Stimulated activated CD4-positive, alpha-beta T cell treated with anti-CD3 and anti-CD28 coated beads, Interleukin-4, amount 100 ng/mL, for 48 hours (primary cell): ENCODE measurements at regions not wholly inside any gene's neighbourhood (a gene's known extent, or its start where the extent isn't known, plus 50 kb on each side); places are given as distances from the start of the nearest gene placed in this dataset.
A peak's percentile ranks its signal among the peaks of the same experiment; 100 is the strongest.

Source experiments
- DNase-seq, 2 donors: peaks; one replicate each; pipeline ENCODE4 v3.0.0-alpha.2; 2020; ENCODE audit warnings: low read depth in 2 of 2

DNA sequence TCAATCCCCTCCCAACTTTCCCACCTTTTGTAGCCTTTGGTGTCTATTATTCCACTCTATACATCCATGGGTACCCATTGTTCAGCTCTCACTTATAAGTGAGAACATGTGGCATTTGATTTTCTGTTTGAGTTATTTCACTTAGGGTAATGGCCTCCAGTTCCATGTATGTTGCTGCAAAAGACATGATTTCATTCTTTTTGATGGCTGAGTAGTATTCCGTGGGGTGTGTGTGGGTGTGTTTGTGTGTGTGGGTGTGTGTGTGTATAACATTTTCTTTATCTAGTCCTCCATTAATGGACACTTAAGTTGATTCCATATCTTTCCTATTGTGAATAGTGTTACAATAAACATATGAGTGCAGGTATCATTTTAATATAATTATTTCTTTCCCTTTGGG, 157.5 kb upstream of the FSTL4 start:
- DNase-seq = no peak

DNA sequence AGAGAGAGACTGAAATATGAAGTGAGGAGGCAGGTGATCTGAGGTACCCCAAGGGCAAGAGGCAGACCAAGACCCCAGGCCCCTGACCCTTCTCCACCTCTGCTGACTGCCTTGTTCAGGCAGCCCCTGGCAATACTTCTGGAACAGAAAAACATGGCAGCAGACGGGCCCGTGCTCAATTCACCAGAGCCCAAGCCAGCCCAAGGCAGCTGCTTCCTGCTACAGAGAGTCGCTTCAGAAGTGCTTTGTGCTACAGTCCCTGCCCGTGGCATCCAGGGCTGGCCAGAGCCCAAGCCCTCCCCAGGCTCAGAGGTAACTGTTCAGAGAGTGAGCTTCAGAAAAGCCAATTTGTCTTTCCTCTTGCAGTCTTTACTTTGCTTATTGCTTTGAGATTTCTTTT, 151.4 kb upstream of the FSTL4 start:
- no peak for DNase-seq

DNA sequence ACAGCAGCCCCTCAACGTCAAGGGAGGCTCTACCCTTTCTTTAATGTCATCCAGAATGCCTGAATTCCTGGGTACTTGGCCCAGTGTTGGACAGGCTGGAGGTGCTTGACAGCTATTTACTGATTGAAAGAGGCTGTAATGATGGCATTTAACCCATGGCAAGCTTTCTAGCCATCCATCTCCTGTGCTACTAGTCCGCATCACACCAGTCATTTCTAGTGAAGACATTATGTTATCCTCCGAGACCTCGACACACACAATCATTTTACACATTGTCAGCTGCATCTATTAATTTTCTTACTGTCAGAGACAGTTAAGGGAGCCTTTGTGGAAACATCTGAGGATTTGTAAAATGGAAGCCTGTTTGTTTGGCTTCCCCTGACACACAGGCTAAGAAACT, 149.3 kb upstream of the FSTL4 start:
- no peak for DNase-seq

GRCh38 chr5:133760532-133760931, 148.2 kb upstream of the FSTL4 start:
- no peak for DNase-seq

DNA sequence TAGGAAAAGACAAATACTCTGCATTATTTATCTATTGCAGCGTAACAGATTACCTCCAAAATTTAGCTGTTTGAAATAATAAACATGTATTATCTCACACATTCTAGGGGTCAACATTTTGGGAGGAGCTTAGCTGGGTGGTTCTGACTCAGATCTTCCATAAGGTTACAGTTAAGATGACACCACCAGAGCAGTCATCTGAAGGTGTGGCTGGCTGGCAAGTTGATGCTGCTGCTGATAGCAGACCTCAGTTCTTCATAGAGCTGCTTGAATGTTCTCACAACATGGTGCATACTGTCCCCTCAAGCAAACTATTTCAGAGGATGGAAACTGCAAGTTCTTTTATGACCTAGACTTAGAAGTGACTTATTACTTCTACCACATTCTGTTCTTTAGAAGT, 146.3 kb upstream of the FSTL4 start:
- DNase-seq = no peak

- no peak for DNase-seq
Observed at GRCh38 chr5:133757396-133757945, 145.1 kb upstream of the FSTL4 start.

DNA sequence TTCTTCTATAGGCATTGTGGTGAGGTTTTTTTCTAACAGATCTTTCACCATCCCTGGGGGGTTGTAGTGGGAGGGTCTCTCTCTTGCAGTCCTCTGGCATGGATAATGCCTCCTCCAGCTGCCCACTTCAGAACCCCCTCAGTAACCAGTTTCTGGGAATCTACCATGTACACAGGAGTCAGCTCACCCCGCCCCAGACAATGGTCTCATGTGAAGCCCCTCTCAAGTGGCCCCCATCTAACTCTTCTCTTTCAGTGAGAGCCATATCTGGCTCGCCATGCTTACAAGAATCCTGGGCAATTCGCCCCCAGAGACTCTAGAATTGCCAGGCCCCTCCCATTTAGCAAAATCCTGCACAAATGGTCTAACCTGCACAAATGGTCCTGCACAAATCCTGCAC, 144.4 kb upstream of the FSTL4 start:
- DNase-seq = no peak

GRCh38 chr5:133756036-133756435, 143.7 kb upstream of the FSTL4 start:
- DNase-seq = no peak

GRCh38 chr5:133754575-133755169, 142.3 kb upstream of the FSTL4 start:
- DNase-seq = peak in 1 of 2 donors; percentile 11

DNA sequence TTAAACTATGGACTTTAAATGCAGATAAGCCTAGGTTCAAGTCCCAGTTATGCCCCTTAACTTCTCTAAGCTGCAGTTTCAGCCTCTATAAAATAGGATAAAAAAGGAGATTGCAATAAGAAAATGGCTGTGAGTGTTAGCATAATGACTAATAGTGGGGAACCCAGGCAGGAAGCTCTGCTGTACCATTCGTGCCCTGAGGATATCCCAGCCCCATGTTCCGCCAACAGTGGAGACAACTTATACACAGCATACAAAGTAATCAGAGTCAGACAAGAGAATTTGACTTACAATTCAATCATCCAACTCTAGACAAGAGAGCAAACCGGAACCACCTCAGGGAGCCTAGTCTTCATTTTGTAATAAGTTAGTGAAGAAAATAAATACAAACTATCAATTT, 141.5 kb upstream of the FSTL4 start:
- DNase-seq = no peak

DNA sequence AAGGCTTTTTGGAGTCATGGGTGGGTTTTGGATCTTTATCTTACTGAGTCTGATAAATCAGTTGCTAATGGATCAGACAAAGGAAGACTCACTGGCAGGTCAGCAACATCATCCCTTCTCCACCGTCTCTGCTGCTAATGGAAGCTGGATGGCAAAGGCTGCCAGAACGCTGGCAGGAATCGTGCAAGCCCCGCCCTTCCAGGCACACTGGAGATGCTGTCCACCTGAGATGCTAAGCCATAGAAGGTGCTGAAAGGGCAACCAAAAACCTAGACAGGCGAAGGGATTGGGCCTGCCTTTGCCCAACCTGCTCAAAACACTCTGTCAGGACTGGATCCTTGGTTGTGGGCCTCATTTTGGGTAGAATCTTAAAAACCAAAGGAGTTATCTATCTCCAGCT, 139.5 kb upstream of the FSTL4 start:
- DNase-seq = no peak

DNA sequence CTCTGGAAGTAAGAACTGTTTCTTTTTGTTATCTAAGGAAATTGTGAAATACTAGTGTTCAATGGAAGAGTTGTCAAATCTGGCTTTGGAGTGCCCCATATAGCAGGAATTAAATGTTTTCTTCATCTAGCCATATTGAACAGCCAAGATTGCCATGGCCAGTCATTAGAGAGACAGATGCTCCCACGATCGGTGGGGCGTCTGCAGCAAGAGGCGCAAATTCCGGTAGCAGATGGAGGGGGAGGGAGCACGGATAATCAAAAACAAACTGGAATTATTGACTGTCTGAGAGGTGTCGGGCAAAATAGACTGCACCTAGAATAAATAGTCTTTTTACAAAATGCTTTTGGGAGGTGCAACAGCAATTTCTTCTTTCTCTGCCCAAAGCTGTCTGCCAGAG, 139.1 kb upstream of the FSTL4 start:
- no peak for DNase-seq

GRCh38 chr5:133750856-133751255, 138.5 kb upstream of the FSTL4 start:
- no peak for DNase-seq

DNA sequence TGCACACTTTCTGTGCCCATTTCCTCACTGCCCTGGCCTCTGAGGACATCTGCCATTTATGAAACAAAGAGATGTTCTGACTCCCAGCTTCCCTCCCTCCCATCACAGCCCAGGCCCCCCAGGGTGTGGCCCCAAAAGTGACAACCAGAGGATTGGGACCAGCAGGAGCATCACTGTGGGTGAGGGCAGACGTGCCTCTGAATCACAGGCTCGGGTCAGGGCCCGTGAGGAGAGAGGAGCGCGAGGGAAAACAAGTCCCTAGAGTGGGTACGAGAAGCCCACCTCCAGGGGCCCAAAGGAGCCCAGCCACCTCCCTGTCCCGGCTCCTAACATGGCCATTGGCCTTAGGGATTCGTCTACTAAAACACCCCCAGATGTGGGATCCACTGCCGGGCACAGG, 138.0 kb upstream of the FSTL4 start:
- DNase-seq = no peak

DNA sequence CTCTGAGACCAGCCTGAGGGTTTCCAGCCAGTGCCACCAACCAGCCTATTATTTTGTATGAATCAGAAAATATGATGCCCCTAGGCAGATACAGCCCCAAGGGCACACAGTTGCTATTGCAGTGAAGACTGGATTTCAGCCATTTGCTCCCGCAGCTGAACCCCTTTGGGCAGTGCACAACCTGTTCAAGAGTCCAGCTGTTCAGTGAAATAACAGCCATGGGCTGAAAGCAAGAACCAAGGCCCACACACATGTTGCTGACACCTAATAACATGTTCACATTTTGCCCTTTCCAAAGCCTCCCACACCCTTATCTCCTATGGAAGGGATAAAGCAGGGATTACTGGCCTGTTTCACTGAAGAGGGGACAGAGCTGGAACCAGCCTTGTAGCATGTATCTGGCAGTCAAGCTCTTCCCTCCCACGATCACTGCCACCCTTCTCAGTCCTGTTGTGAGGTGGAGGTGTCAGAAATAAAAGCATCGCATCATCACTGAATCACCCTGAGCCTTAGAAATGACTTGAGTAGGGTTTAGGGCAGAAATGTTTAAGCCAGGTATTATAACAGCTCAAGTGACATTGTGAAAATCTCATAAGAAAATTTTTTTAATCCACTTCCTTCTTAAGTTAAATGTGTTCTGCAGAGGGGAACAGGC, 137.1 kb upstream of the FSTL4 start:
- no peak for DNase-seq

DNA sequence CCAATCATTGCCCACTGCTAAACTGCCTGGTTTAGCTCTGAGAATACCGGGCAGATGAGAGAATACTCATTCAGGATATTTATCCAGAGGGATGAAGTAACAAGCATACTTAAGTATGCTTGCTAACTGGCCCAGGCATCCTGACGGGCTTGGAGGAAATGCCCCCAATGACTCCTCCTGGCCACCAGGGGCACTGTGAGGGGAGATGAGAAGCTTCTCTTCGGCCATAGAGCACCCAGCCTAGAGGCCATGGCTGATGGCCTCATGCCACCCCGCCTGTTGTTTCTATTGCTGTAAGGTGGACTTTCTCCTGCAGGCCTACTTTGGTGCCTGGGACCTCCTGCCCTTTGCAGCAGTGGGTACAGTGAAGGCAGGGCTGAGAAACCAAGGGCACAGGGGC, 134.5 kb upstream of the FSTL4 start:
- DNase-seq = peak; percentile 10 to 39

DNA sequence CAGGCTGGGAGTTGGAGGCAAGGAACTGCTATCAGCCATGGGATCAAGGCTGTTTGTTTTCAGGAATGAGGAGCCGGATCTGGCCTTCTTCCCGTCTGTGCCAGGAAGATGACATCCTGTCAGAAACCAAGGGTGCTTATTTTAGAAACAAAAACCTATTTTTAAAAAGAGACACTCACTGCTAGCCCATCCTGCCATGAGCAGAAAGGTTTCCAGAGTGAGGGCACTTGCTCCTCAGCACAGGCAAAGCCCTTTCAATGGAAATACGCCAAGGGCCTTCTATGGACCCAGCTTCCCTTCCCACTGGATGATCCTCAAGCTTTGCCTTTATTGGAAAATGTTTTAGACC, 132.6 kb upstream of the FSTL4 start:
- no peak for DNase-seq

- no peak for DNase-seq
Observed at GRCh38 chr5:133744051-133744959, 132.0 kb upstream of the FSTL4 start.

- no peak for DNase-seq
Observed at GRCh38 chr5:133742431-133742988, 130.2 kb upstream of the FSTL4 start.

- no peak for DNase-seq
Observed at GRCh38 chr5:133741818-133742355, 129.5 kb upstream of the FSTL4 start.

- no peak for DNase-seq
Observed at GRCh38 chr5:133741396-133741795, 129.1 kb upstream of the FSTL4 start.

DNA sequence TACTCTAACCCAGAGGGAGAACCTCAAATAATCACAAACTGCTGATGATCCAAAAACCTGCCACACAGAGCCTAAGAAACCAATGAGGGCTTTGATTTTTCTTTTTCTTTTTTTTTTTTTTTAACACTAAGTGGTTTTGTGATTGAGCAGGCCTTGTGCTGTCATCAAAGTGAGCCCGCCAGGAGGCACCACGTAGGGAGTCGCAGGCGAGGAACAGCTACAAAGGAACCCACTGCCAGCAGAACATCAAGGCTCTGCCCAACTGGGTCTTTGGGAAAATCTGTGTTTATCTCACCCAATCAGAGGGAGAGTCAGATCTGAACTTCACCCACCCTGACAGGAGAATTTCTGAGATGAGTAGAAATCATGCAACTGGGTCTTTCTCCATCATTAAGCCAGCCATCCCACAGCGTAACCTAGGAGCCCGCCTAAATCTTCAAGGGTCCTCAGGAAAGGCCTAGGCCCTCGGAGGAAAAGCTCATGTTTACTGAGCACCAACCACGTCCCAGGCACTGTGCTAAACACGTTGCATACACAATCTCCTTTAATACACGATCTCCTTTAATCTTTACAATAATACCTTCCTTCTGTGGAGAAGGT, 126.9 kb upstream of the FSTL4 start:
- DNase-seq = no peak
